ENCODE measurements at regions not wholly inside any gene's neighbourhood (a gene's known extent, or its start where the extent isn't known, plus 50 kb on each side); places are given as distances from the start of the nearest gene placed in this dataset.

DNA sequence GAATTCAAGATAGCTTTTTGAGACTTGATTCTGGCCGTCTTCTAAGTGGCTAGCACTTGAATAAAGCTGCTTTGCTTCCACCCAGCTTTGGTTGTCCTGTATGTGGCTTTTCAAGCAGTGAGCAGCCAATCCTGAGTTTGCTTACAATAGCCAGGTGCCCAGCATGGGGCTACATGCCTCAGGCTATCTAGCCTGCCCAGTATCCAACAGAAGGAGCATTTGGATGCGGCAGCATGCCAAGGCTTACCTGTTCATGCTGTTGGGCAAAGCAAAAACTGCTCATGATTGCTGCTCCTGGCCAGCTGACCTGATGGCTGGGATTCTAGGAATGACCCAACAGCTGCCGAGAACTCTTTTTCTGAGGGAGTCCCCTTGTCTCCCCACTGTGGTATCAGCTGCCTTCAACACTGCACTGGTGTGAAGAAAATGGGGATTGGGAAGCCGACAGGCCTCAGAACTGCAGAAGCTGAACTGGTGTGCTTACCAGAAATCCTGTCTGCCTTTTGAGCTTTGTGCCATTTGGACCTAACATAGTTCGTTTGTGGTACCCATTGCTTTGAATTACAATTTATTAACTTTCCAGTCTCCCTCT, 618.9 kb upstream of the IGFBP3 start:
- peaks cover 4% of the 10 kb centered on the region for H3K36me3 Mint-ChIP-seq
- TF ChIP-seq, protein P1, sequence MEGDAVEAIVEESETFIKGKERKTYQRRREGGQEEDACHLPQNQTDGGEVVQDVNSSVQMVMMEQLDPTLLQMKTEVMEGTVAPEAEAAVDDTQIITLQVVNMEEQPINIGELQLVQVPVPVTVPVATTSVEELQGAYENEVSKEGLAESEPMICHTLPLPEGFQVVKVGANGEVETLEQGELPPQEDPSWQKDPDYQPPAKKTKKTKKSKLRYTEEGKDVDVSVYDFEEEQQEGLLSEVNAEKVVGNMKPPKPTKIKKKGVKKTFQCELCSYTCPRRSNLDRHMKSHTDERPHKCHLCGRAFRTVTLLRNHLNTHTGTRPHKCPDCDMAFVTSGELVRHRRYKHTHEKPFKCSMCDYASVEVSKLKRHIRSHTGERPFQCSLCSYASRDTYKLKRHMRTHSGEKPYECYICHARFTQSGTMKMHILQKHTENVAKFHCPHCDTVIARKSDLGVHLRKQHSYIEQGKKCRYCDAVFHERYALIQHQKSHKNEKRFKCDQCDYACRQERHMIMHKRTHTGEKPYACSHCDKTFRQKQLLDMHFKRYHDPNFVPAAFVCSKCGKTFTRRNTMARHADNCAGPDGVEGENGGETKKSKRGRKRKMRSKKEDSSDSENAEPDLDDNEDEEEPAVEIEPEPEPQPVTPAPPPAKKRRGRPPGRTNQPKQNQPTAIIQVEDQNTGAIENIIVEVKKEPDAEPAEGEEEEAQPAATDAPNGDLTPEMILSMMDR (conservative IDR thresholded peaks at IDR 0.05): no peak
- no peaks in the 10 kb centered on the region for H3K27me3 Mint-ChIP-seq
- DNase-seq (ENCODE audit: extremely low spot score, unreplicated experiment): no peak
- no peak overlapping the region for H3K27ac Mint-ChIP-seq
- H3K4me3 Mint-ChIP-seq: no peak overlapping the region
- H3K9me3 Mint-ChIP-seq: peaks cover 9% of the 10 kb centered on the region
- H3K4me1 Mint-ChIP-seq (ENCODE audit: unreplicated experiment): peaks cover 25% of the 10 kb centered on the region

DNA sequence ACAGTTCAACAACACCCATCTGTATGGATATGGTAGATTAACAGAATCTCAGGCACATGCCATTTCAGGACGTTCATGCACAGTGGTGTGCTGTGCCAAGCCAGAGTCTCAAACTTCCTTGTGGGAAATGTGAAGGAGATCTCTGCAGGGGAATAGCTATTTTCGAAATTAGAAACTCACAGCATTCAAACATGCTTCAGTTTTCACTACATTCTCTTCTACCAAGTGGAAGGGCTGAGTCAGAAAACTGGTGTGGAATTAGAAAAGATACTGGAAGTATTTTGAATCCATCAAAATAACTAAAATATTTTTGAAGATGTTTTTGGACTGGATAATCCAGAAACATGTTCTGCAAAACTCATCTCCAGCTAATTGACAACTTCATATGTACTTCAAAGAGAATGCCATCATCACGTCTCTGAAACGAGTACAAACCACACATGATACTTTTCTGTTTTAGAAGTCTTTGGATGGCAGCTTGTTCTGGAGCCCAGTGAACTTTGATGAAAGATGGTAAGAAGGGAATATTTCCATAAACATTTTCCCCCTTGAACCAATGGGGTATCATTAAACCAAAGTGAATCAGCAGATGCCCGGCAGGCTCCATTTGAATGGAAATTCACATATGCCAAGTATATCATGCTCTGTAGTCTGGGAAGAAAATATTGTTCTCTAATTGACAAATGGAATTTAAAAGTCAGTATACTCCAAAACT, 616.3 kb upstream of the IGFBP3 start:
- no peak for DNase-seq (ENCODE audit: extremely low spot score, unreplicated experiment)
- H3K9me3 Mint-ChIP-seq: peaks cover 14% of the 10 kb centered on the region
- TF ChIP-seq, protein P1 (conservative IDR thresholded peaks at IDR 0.05): no peak
- no peak overlapping the region for H3K27ac Mint-ChIP-seq
- no peak overlapping the region for H3K4me3 Mint-ChIP-seq
- H3K27me3 Mint-ChIP-seq: no peaks in the 10 kb centered on the region
- peaks cover 24% of the 10 kb centered on the region for H3K4me1 Mint-ChIP-seq (ENCODE audit: unreplicated experiment)
- H3K36me3 Mint-ChIP-seq: peaks cover 4% of the 10 kb centered on the region

DNA sequence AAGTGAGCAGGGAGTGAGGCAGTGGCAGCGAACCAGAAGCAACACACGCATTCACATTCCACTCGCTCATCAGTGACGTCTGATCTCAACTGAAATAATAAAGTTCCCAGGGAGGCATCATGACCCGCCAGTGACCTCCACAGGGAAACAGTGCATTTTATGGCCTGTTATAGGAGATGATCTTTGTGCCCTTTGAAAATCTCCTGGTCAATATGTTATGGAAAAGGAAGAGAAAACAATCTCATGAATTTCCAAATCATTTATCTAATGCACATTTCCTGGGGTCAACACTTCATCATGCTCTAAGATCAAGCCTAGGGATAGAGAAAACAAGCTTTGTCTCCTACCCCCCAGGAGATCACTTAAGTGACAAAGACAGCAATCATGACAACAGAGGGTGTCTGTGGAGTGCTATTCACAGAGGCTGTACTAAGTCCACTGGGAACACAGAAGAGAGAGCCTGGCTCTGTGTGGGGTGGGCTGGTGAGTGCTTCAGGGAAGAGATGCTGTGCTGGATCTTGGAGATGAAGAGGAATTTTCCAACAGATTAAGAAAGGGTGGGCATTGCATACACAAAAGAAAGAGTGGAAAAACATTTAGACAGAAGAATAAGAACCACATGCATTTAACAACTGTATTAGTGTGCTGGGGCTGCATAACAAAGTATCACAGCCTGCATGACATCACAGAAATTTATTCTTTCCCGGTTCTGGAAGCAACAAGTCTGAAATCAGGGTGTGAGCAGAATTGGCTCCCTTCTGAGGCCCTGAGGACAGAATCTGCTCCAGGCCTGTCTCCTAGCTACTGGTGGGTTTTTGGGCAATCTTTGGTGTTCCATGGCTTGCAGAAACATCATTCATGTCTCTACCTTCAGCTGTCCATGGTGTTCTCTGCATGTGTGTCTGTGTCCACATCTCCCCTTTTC, 613.9 kb upstream of the IGFBP3 start:
- H3K27me3 Mint-ChIP-seq: no peaks in the 10 kb centered on the region
- no peak for DNase-seq (ENCODE audit: extremely low spot score, unreplicated experiment)
- H3K4me1 Mint-ChIP-seq (ENCODE audit: unreplicated experiment): peaks cover 24% of the 10 kb centered on the region
- H3K27ac Mint-ChIP-seq: peak overlapping the region; percentile 15
- no peak overlapping the region for H3K4me3 Mint-ChIP-seq
- H3K9me3 Mint-ChIP-seq: peaks cover 14% of the 10 kb centered on the region
- H3K36me3 Mint-ChIP-seq: peaks cover 4% of the 10 kb centered on the region
- TF ChIP-seq, protein P1 (conservative IDR thresholded peaks at IDR 0.05): no peak

DNA sequence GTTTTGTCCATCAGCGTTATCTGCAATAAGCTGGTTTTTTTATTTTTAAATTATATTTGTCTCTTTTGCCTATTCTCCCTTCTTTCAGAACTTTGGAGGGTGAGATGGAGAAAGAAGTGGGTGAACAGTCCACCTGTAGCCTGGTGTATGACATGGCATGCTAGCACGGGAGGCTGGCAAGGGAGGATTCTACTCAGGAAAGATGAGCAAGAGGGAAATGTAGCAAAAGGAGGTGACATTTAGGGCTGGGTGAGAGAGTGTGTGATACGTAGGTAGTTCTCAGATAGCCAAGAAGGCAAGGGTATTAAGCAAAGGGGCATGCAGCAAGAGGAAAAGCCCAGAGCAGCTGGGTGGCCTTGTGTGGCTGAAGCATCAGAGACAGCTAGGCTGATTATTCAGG, 612.9 kb upstream of the IGFBP3 start:
- TF ChIP-seq, protein P1 (conservative IDR thresholded peaks at IDR 0.05): no peak
- Mint-ChIP-seq H3K4me1 (ENCODE audit: unreplicated experiment) (peaks cover 24% of the 10 kb centered on the region), H3K27ac (no peak overlapping the region), H3K4me3 (no peak overlapping the region), H3K36me3 (peaks cover 4% of the 10 kb centered on the region), H3K27me3 (no peaks in the 10 kb centered on the region), H3K9me3 (peaks cover 16% of the 10 kb centered on the region)
- DNase-seq (ENCODE audit: extremely low spot score, unreplicated experiment): no peak

DNA sequence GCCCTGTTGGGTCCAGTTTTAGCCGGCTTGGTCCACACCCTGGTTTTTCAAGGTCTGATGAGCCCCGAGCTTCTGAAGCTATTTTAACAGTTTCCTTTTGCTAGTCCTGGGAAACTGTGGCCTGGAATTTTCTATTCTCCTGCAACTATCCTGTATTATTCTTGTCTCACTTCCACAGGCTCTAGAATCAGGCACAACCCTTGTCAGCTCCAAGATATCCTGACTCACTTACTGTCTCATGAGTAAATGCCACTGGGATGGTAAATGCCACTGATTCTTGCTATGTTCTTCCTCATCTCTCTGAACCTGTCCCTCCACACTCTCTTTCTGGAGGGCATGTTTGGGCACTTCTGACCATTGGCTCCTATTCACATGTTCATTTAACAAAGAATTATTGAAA, 611.5 kb upstream of the IGFBP3 start:
- Mint-ChIP-seq H3K27ac (no peak overlapping the region), H3K36me3 (peaks cover 11% of the 10 kb centered on the region), H3K4me3 (no peak overlapping the region), H3K27me3 (no peaks in the 10 kb centered on the region), H3K4me1 (ENCODE audit: unreplicated experiment) (peaks cover 24% of the 10 kb centered on the region), H3K9me3 (peaks cover 22% of the 10 kb centered on the region)
- DNase-seq (ENCODE audit: extremely low spot score, unreplicated experiment): no peak
- TF ChIP-seq, protein P1 (conservative IDR thresholded peaks at IDR 0.05): no peak
